ENCODE measurements at regions not wholly inside any gene's neighbourhood (a gene's known extent, or its start where the extent isn't known, plus 50 kb on each side); places are given as distances from the start of the nearest gene placed in this dataset.

- DNase-seq (no peak), ATAC-seq (no peak)
- Mint-ChIP-seq H3K4me1 (no peaks in the 10 kb centered on the region), H3K9me3 (peaks cover 0 to 2% of the 10 kb centered on the region in 2 donors), H3K27me3 (ENCODE audit: low read depth in 2 of 2) (peaks cover 3 to 14% of the 10 kb centered on the region in 2 donors), H3K36me3 (no peaks in the 10 kb centered on the region), H3K27ac (no peak overlapping the region), H3K4me3 (no peak overlapping the region)
- Histone ChIP-seq H3K9me3 (ENCODE audit: control insufficient read depth, insufficient read depth, low read length) (no peaks in the 10 kb centered on the region), H3K4me1 (ENCODE audit: control insufficient read depth, insufficient read depth, low read length) (no peaks in the 10 kb centered on the region), H3K27ac (ENCODE audit: low read length) (no peak overlapping the region), H3K4me3 (ENCODE audit: low read length) (no peak overlapping the region), H3K36me3 (ENCODE audit: control insufficient read depth, insufficient read depth, low read length) (no peaks in the 10 kb centered on the region), H3K27me3 (ENCODE audit: control insufficient read depth, insufficient read depth, low read length) (no peaks in the 10 kb centered on the region)
- intact Hi-C loops (cut with micrococcal nuclease) = no loop called here
- TF ChIP-seq CTCF (IDR thresholded peaks at IDR 0.05) = no peak
- WGBS (ENCODE audit: insufficient coverage) = 93% methylated on average over 4 of the region's 4 CpGs
These were observed 228.1 kb downstream of the QDPR start for GRCh38 chr4:17283832-17284231.

GRCh38 chr4:17283251-17283650 lies 228.6 kb downstream of the QDPR start:
- Mint-ChIP-seq H3K4me1 (no peaks in the 10 kb centered on the region), H3K27ac (no peak overlapping the region), H3K4me3 (no peak overlapping the region), H3K27me3 (ENCODE audit: low read depth in 2 of 2) (peaks cover 3 to 14% of the 10 kb centered on the region in 2 donors), H3K9me3 (peaks cover 0 to 2% of the 10 kb centered on the region in 2 donors), H3K36me3 (no peaks in the 10 kb centered on the region)
- no peak for DNase-seq
- no peaks in the 10 kb centered on the region for H3K36me3 ChIP-seq (ENCODE audit: control insufficient read depth, insufficient read depth, low read length)
- H3K4me3 ChIP-seq (ENCODE audit: low read length) = no peak overlapping the region
- no peak for ATAC-seq
- no peaks in the 10 kb centered on the region for H3K9me3 ChIP-seq (ENCODE audit: control insufficient read depth, insufficient read depth, low read length)
- no peak overlapping the region for H3K27ac ChIP-seq (ENCODE audit: low read length)
- 87% methylated on average over 7 of the region's 7 CpGs for WGBS (ENCODE audit: insufficient coverage)
- H3K27me3 ChIP-seq (ENCODE audit: control insufficient read depth, insufficient read depth, low read length) = no peaks in the 10 kb centered on the region
- no peak for TF ChIP-seq CTCF (IDR thresholded peaks at IDR 0.05)
- no peaks in the 10 kb centered on the region for H3K4me1 ChIP-seq (ENCODE audit: control insufficient read depth, insufficient read depth, low read length)
- intact Hi-C loops (cut with micrococcal nuclease) = no loop called here

GRCh38 chr4:17280261-17281018 lies 231.4 kb downstream of the QDPR start:
- intact Hi-C loops (cut with micrococcal nuclease) = no loop called here
- no peaks in the 10 kb centered on the region for H3K4me1 Mint-ChIP-seq
- peaks cover 3 to 18% of the 10 kb centered on the region in 2 donors for H3K27me3 Mint-ChIP-seq (ENCODE audit: low read depth in 2 of 2)
- ATAC-seq (no peak), DNase-seq (peak in 1 of 2 donors; percentile 3)
- H3K4me1 ChIP-seq (ENCODE audit: control insufficient read depth, insufficient read depth, low read length) = no peaks in the 10 kb centered on the region
- no peaks in the 10 kb centered on the region for H3K36me3 ChIP-seq (ENCODE audit: control insufficient read depth, insufficient read depth, low read length)
- H3K27ac ChIP-seq (ENCODE audit: low read length) = no peak overlapping the region
- no peaks in the 10 kb centered on the region for H3K36me3 Mint-ChIP-seq
- peaks cover 0 to 2% of the 10 kb centered on the region in 2 donors for H3K9me3 Mint-ChIP-seq
- no peak overlapping the region for H3K4me3 ChIP-seq (ENCODE audit: low read length)
- H3K4me3 Mint-ChIP-seq = no peak overlapping the region
- no peaks in the 10 kb centered on the region for H3K27me3 ChIP-seq (ENCODE audit: control insufficient read depth, insufficient read depth, low read length)
- no peak overlapping the region for H3K27ac Mint-ChIP-seq
- WGBS (ENCODE audit: insufficient coverage) = 100% methylated on average over 5 of the region's 6 CpGs
- no peaks in the 10 kb centered on the region for H3K9me3 ChIP-seq (ENCODE audit: control insufficient read depth, insufficient read depth, low read length)
- no peak for TF ChIP-seq CTCF (IDR thresholded peaks at IDR 0.05)

GRCh38 chr4:17276776-17277175 lies 235.1 kb downstream of the QDPR start:
- no peaks in the 10 kb centered on the region for H3K36me3 ChIP-seq (ENCODE audit: control insufficient read depth, insufficient read depth, low read length)
- peaks cover 0 to 2% of the 10 kb centered on the region in 2 donors for H3K9me3 Mint-ChIP-seq
- H3K27ac ChIP-seq (ENCODE audit: low read length) = no peak overlapping the region
- H3K36me3 Mint-ChIP-seq = no peaks in the 10 kb centered on the region
- H3K27me3 ChIP-seq (ENCODE audit: control insufficient read depth, insufficient read depth, low read length) = no peaks in the 10 kb centered on the region
- H3K9me3 ChIP-seq (ENCODE audit: control insufficient read depth, insufficient read depth, low read length) = no peaks in the 10 kb centered on the region
- TF ChIP-seq CTCF (IDR thresholded peaks at IDR 0.05) = no peak
- DNase-seq (no peak), ATAC-seq (no peak)
- peaks cover 0 to 4% of the 10 kb centered on the region in 2 donors for H3K27me3 Mint-ChIP-seq (ENCODE audit: low read depth in 2 of 2)
- WGBS (ENCODE audit: insufficient coverage) = 74% methylated on average over 6 of the region's 6 CpGs
- no peak overlapping the region for H3K4me3 Mint-ChIP-seq
- no peaks in the 10 kb centered on the region for H3K4me1 ChIP-seq (ENCODE audit: control insufficient read depth, insufficient read depth, low read length)
- no peaks in the 10 kb centered on the region for H3K4me1 Mint-ChIP-seq
- no peak overlapping the region for H3K27ac Mint-ChIP-seq
- no peak overlapping the region for H3K4me3 ChIP-seq (ENCODE audit: low read length)
- intact Hi-C loops (cut with micrococcal nuclease) = no loop called here
